Duodenal mucosa (tissue), 2 donors: ENCODE measurements at regions not wholly inside any gene's neighbourhood (a gene's known extent, or its start where the extent isn't known, plus 50 kb on each side); places are given as distances from the start of the nearest gene placed in this dataset.

Experiments used
- H3K27ac ChIP-seq: one replicate; pipeline ENCODE4 v1.7.0; 2013; ENCODE audit warnings: low read depth, low read length
- H3K27me3 ChIP-seq, 2 donors: one replicate each; pipeline ENCODE4 v1.7.0; 2013; ENCODE audit warnings: low read length in 2 of 2, control low read depth in 1 of 2; ENCODE audit not compliant: insufficient read depth in 2 of 2, control insufficient read depth in 1 of 2
- H3K36me3 ChIP-seq, 2 donors: one replicate each; pipeline ENCODE4 v1.7.0; 2013; ENCODE audit warnings: low read length in 2 of 2, control low read depth in 1 of 2; ENCODE audit not compliant: insufficient read depth in 2 of 2, control insufficient read depth in 1 of 2
- H3K4me1 ChIP-seq, 2 donors: one replicate each; pipeline ENCODE4 v1.7.0; 2013; ENCODE audit warnings: low read length in 2 of 2, control low read depth in 1 of 2; ENCODE audit not compliant: insufficient read depth in 2 of 2, control insufficient read depth in 1 of 2
- H3K4me3 ChIP-seq, 2 donors: one replicate each; pipeline ENCODE4 v1.7.0; 2013; ENCODE audit warnings: low read length in 2 of 2, low read depth in 1 of 2
- H3K9ac ChIP-seq, 2 donors: one replicate each; pipeline ENCODE4 v1.7.0; 2013; ENCODE audit warnings: low read length in 2 of 2, low read depth in 1 of 2
- H3K9me3 ChIP-seq, 2 donors: one replicate each; pipeline ENCODE4 v1.7.0; 2013; ENCODE audit warnings: low read length in 2 of 2, control low read depth in 1 of 2; ENCODE audit not compliant: control insufficient read depth in 1 of 2

DNA sequence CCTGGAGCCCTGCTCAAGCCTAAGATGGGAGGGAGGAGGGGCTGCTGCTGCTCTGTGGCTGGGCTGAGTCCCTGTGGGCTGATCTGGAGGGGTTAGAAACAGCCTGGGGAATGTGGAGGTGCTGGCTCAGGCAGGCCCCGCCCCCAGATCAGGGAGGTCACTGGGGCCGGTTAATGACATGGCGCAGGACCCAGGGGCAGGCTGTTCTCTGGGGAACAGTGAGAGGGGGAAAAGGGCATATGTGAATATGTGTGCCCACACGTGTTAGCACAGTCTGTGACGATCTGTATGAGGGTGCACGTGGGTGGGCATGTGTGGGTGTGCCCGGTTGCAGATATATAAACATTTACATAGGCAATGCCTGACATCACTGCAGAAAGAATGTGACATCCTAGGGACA, 143.5 kb downstream of the MIAT start:
- H3K36me3 ChIP-seq = peaks cover 0 to 2% of the 10 kb centered on the region in 2 donors
- no peak overlapping the region for H3K27ac ChIP-seq
- H3K9ac ChIP-seq = no peak overlapping the region
- no peaks in the 10 kb centered on the region for H3K9me3 ChIP-seq
- no peaks in the 10 kb centered on the region for H3K4me1 ChIP-seq
- no peak overlapping the region for H3K4me3 ChIP-seq
- peaks cover 0 to 3% of the 10 kb centered on the region in 2 donors for H3K27me3 ChIP-seq

DNA sequence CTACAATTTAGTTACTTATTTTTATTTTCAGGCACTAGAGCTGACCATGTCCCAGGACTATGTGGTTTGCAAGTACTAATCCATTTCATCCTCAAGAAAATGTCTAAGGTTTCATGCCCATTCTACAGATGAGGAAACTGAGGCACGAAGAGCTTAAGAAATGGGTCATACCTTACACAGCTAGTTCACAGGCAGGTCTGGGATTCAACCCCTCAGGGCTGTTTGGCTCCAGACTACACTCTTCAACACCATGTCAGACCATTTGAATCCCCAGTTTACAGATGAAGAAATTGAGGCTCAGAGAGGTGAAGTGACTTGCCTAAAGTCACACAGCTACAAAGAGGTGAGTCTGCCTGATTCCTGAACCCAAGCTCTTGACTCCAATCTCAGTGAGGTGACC, 144.1 kb downstream of the MIAT start:
- Histone ChIP-seq H3K27me3 (peaks cover 0 to 3% of the 10 kb centered on the region in 2 donors), H3K36me3 (peaks cover 0 to 2% of the 10 kb centered on the region in 2 donors), H3K4me1 (no peaks in the 10 kb centered on the region)

GRCh38 chr22:26804315-26804714, 146.9 kb downstream of the MIAT start:
- Histone ChIP-seq H3K27ac (no peak overlapping the region), H3K36me3 (no peaks in the 10 kb centered on the region), H3K9ac (no peak overlapping the region), H3K27me3 (peaks cover 0 to 3% of the 10 kb centered on the region in 2 donors), H3K4me1 (no peaks in the 10 kb centered on the region), H3K4me3 (no peak overlapping the region), H3K9me3 (peaks cover 0 to 6% of the 10 kb centered on the region in 2 donors)

More for the DNA sequence above, 144.1 kb downstream of the MIAT start:
- no peak overlapping the region for H3K9ac ChIP-seq
- no peak overlapping the region for H3K4me3 ChIP-seq
- no peaks in the 10 kb centered on the region for H3K9me3 ChIP-seq
- H3K27ac ChIP-seq = no peak overlapping the region

DNA sequence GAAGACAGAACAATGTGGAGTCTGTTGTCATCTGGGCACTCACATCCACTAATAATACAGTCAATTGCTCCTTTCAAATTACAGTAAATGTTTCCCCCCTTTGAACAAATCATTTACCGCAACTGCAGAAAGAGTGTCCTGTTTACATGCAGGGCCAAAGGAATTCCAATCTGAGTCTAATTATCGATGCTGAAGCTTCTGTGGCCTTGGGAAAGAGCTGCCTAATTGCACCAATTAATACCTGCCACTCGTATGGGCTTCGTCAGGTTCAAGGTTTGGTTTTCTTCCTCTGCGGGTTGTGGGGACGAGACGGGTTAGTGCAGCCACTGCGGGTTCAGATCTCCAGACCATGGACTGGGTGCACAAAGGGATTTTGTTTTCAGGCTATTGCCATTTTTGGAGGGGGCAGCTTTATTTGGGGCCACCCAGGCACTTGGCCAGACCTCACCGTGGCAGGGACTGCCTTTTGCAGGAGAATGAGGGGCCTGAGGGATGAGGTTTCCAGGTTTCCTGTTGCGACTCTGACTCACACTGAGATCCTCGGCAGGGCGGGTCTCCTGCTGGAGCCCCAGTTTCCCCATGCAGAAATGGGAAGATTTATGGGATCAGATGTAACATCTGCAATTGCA, 147.6 kb downstream of the MIAT start:
- Histone ChIP-seq H3K27me3 (peaks cover 0 to 3% of the 10 kb centered on the region in 2 donors), H3K9ac (no peak overlapping the region), H3K27ac (no peak overlapping the region), H3K9me3 (peaks cover 0 to 6% of the 10 kb centered on the region in 2 donors), H3K4me1 (no peaks in the 10 kb centered on the region), H3K4me3 (no peak overlapping the region), H3K36me3 (no peaks in the 10 kb centered on the region)

DNA sequence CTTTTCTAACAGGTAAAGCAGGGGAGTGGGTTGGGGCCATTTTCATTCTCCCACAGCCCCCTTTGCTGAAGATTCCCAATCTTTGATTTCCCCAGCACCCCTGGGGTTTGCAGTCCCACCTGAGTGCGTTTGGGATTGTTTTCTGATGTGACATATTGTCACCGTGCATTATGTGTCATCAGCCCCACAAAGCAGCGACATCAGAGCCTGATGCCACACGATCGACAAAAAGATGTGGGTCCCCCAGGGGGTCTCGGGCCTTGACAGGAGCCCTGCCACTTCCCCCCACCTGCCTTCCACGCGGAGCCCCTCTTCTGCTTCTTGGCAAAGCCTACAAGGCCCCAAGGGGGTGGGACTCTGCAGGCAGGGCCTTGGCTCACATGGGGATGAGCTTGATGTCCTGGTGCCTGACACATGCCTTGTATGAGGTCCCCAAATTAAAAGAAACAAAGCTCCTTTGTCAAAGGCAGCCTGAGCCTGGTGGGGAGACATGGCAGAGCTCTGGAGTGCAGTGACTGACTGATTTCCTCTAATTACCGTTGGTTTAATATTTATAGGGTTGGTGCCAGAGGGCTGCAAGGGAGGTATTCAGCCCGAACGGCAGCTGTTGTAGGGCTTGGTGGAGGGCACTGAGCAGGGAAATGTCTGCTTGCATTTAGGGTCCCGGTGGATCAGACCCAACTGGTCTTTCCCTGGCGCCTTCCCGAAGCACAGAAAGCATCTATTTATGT, 149.2 kb downstream of the MIAT start:
- Histone ChIP-seq H3K9ac (no peak overlapping the region), H3K4me1 (no peaks in the 10 kb centered on the region), H3K4me3 (no peak overlapping the region), H3K27me3 (peaks cover 0 to 3% of the 10 kb centered on the region in 2 donors), H3K9me3 (peaks cover 0 to 6% of the 10 kb centered on the region in 2 donors), H3K36me3 (no peaks in the 10 kb centered on the region), H3K27ac (no peak overlapping the region)

GRCh38 chr22:26811647-26811992, 154.2 kb downstream of the MIAT start:
- Histone ChIP-seq H3K9ac (no peak overlapping the region), H3K4me1 (no peaks in the 10 kb centered on the region), H3K4me3 (no peak overlapping the region), H3K27ac (no peak overlapping the region), H3K27me3 (no peaks in the 10 kb centered on the region), H3K36me3 (no peaks in the 10 kb centered on the region), H3K9me3 (peaks cover 0 to 6% of the 10 kb centered on the region in 2 donors)

DNA sequence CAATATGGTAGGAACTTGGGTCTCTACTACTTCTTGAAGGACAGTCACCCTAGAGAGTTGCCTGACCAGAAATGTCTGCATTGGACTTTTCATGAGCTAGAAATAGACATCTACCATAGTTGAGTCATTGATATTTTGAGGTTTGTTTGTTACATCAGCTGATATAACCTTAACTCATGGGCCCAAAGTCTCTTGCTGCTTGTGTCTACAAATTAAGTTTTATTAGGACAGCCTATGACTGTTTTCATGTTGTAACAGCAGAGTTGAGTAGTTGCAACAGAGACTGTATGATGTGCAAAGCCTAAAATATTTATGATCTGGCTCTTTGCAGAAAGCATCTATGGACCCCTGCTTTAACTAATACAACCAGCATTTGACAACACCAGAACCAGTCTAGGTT, 155.3 kb downstream of the MIAT start:
- H3K27me3 ChIP-seq = no peaks in the 10 kb centered on the region
- no peaks in the 10 kb centered on the region for H3K36me3 ChIP-seq
- no peak overlapping the region for H3K27ac ChIP-seq
- H3K4me1 ChIP-seq = no peaks in the 10 kb centered on the region
- no peak overlapping the region for H3K4me3 ChIP-seq
- H3K9me3 ChIP-seq = peaks cover under 1 to 3% of the 10 kb centered on the region in 2 donors
- H3K9ac ChIP-seq = no peak overlapping the region

DNA sequence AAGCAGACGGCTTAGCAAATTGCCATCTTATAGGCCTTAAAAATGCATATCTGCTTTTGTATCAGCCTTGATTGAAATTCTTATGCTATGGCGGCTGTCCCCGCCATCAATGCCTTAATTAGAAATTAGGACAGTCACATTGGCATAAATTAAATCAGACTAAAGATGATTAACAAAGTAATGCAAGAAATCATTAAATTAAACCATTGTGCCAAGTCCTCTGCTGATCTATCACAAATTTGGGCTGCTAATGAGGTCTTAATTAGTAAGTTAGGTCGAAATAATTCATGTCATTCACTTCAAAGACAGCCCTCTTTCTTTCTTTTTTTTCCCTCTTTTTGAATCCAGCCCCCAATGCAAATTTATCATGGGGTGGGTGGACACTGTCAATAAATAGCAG, 159.3 kb downstream of the MIAT start:
- Histone ChIP-seq H3K27ac (no peak overlapping the region), H3K4me1 (no peaks in the 10 kb centered on the region), H3K36me3 (no peaks in the 10 kb centered on the region), H3K27me3 (no peaks in the 10 kb centered on the region), H3K9me3 (peaks cover 5 to 8% of the 10 kb centered on the region in 2 donors), H3K4me3 (no peak overlapping the region), H3K9ac (no peak overlapping the region)

DNA sequence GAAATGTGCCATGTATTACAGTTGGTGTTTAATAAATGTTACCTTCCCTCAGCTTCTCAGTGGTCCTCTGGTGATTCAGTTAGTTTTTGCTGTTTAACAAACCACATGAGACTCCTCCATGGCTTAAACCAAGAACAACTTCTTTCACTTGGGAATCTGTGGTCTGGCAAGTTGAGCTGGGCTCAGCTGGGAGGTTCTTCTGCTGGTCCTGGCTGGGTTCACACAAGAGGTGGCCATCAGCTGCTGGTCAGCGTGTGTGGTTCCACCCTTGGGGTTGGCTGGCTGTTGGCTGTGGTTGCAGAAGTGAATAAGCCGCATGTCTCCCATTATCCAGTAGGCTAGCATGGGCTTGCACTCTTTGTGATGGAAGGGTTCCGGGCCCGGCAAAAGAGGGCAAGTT, 160.5 kb downstream of the MIAT start:
- no peaks in the 10 kb centered on the region for H3K27me3 ChIP-seq
- no peak overlapping the region for H3K9ac ChIP-seq
- no peaks in the 10 kb centered on the region for H3K4me1 ChIP-seq
- peaks cover 5 to 8% of the 10 kb centered on the region in 2 donors for H3K9me3 ChIP-seq
- H3K4me3 ChIP-seq = no peak overlapping the region
- no peaks in the 10 kb centered on the region for H3K36me3 ChIP-seq
- no peak overlapping the region for H3K27ac ChIP-seq

DNA sequence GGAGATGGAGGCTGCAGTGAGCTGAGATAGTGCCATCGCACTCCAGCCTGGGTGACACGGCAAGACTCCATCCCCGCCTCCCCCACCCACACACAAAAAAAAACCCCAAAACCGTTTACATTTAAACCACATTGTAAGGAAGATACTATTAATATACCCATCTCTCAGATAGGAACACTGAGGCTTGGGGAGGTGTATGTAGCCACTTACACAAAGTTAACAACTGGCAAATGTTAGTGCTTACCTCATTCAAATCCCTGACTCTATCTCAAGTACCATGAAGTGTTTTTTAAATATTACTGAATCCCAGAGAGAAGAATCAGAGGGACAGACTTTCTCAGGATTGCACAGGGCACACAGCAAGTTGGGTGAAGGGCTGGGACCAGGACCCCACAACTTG, 164.5 kb downstream of the MIAT start:
- H3K9me3 ChIP-seq = peaks cover 5 to 8% of the 10 kb centered on the region in 2 donors
- no peak overlapping the region for H3K4me3 ChIP-seq
- H3K27ac ChIP-seq = no peak overlapping the region
- no peaks in the 10 kb centered on the region for H3K4me1 ChIP-seq
- H3K36me3 ChIP-seq = no peaks in the 10 kb centered on the region
- H3K9ac ChIP-seq = no peak overlapping the region
- H3K27me3 ChIP-seq = no peaks in the 10 kb centered on the region
